Inflammatory macrophage treated with lipopolysaccharide for 1 hour (primary cell): ENCODE measurements at regions not wholly inside any gene's neighbourhood (a gene's known extent, or its start where the extent isn't known, plus 50 kb on each side); places are given as distances from the start of the nearest gene placed in this dataset.
"Not testable (repeated sequence)": the region's sequence is repeated elsewhere in the genome, so short reads cannot be mapped to it uniquely, and the experiment has no call there.

Experiments used
- DNase-seq, 2 donors: peaks; one replicate each; pipeline ENCODE4 v3.0.0-alpha.2; 2020 to 2022

DNA sequence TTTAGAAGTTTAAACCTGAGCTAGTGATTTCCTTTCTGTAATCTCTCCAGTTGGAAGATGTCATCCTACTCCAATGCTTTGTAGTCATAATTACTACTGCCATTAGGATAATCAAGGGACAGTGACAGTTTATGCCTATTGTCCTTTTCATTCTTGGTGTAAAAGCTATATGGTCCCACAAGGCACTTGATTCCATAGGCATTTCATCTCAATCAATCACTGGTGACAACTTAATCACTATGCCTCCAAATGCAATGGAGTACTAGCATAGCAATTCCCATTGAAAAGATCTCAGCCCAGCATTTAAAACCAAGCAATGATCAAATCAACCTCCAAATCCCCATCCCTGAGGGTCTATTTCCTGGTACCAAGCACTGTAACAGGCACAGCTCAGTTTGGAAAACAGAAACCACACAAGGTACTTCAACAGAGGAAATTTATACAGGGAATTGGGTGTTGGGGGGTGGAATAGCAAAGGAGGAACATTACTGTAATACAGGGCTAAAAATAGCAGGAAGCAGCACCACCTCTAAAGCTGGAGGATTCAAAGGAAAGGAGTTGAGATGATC is 51.0 kb downstream of the FHIP2A start:
- no peak for DNase-seq

DNA sequence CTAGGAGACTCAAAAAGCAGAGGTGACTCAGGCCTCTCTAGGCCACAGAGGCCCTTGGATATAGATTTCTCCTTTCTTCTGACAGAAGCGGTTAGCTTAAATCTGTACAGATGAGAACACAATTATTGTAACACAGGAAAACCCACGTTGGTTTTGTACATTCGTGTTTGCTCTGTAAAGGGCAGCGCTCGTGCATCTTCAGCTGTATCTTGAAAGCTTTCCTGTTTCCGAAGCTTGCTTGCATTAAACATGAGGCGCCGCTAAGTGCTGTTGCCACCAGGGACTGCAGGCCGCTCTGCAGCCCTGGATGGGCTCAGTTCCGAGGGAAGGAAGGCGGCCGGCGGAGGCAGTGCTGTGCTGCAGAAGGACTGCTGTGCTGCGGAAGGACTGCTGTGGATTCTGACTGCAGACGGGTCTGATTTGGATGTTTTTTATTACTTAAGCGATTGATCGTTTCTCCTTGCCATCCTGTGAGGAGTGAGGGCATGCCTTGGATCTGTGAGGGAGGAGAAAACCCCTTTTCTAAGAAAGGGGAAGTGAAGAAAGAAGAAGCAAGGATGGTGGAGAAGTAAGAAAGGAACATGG is 53.3 kb downstream of the FHIP2A start:
- DNase-seq, result peak; percentile 45 to 60

DNA sequence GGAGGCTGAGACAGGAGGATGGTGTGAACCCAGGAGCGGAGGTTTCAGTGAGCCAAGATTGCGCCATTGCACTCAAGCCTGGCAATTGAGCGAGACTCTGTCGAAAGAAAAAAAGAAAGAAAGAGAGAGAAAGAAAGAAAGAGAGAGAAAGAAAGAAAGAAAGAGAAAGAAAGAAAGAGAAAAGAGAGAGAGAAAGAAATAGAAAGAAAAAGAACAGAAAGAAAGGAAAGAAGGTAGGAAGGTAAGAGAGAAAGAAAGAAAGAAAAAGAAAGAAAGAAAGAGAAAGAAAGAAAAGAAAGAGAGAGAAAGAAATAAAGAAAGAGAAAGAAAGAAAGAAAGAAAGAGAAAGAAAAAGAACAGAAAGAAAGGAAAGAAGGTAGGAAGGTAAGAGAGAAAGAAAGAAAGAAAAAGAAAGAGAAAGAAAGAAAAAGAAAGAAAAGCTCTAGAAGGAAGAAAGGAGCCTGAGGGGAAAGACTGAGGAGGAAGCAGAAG is 54.1 kb downstream of the FHIP2A start:
- DNase-seq, result not testable (repeated sequence)

DNA sequence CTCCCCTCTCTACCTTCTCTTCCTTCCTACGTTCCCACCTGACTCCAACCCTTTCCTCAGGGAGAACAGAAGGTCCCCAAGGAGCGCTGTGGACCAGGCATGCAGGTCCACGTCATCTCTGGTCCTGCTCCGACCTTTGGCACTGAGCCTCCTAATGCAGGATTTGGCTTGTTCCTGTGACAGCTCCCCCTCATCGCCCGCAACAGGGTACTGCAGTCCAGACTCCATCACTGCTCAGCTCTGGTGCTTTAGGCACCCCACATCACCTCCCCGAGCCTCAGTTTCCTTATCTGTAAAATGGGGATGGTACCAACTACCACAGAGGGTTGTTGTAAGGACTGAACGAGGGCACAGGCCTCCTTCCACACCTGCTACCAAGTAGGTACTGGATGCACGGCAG is 54.6 kb downstream of the FHIP2A start:
- no peak for DNase-seq

DNA sequence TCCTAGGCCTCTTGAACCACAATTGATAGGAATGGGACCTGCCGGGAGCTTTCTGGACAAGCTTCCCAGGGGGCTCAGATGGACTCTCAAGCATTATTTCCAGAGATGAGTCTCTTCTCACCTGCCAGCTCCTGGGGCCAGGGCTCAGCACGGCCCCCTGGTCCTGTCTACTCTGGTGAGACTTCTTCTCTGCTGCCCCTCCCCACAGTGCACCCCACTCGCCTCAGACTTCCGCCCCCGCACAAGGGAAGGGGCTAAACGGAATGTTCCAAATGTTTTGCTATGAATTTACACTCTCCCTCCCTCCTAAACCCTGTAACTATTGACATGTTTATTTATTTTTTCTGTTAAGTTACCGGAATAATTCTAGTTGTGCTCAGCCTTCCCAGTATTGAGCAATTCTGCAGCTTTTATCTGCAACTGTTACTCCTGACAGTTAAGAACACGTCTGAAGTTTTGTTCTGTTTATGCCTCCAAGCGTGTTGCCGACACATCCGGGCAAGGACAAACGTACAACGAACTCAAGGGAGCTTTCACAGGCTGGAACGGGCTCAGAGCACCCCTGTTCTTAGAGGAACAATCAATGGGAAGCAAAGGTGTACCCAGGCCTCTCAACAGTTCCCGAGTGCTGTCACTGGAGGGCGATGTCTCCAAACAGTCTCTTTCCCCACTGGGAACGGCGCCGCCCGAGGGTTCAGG is 55.2 kb downstream of the FHIP2A start:
- peak; percentile 17 to 55 for DNase-seq

DNA sequence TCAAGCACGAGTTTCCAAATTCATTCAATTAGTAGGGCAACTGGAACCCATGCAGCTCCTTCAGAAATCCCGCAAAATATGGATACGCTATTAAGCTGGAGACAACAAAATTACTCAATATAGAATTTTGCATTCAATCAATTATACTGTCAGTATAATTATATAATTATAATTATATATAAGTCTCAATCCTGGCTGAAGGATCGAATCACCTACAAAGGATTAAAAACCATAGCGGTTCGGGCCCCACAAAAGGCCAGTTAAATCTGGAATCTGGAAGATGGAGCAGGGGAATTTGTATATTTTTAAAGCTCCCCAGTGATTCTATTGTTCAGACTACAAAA is 55.7 kb downstream of the FHIP2A start:
- no peak for DNase-seq

DNA sequence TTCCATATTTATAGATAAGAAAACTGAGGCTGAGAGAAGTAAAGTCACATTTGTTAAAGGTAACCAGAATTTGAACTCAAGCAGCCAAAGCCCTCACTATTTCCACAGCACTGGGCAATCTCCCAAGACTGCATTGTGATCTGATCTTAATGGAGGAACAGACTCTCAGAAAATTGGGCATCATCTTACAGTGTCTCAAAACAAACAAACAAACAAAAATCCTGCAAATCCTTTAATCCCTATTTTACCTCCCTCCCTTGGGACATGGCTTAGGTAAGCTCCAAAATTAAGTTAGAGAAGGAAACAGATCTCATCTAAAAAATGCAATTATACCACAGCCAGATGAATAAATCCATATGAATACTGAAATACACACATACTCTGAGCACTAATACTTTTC is 57.5 kb downstream of the FHIP2A start:
- no peak for DNase-seq

DNA sequence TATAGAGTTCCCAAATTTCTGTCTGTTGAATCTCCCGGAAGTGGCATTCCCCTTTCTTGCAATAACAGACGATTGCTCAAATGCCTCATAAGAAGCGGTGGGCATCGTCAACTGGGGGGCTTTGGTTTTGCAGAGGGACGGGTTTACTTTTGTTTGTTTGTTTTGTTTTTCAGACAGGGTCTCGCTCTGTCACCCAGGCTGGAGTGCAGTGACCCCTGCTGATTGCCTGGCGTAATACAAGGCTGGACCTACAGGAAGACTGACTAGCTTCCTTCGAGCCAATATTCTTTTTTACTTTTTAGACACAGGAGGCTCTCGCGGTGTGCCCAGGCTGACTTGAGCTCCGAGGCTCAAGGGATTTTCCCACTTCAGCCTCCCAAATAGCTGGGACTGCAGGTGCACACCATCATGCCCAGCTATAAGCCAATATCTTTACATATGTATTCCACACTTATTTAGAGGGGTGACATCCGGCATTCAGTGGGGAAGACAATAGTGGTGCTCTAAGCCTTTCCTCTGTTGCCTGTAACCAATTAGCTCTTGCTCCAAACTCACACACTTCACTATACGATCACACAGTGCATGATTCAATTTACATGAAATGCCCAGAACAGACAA is 58.1 kb downstream of the FHIP2A start:
- peak; percentile 10 to 36 for DNase-seq

DNA sequence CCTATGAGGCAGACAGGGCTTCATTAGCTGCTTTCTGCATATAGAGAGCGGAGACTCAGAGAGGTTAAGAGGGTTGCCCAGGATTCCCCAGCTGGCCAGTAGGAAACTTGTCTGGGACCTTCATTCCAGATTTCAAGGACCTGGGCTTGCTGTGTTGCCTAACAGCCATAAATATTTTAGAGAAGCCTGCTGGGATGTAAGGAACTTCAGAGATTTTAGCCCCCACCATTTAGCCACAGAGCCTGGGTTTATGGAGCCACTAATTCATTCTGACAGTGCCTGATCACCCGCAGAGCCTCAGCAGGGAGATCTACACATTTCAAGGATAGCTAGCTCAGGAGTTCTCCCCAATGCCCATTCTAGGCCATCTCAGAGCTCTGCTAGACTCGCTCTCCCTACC is 56.6 kb upstream of the TRUB1 start:
- no peak for DNase-seq

DNA sequence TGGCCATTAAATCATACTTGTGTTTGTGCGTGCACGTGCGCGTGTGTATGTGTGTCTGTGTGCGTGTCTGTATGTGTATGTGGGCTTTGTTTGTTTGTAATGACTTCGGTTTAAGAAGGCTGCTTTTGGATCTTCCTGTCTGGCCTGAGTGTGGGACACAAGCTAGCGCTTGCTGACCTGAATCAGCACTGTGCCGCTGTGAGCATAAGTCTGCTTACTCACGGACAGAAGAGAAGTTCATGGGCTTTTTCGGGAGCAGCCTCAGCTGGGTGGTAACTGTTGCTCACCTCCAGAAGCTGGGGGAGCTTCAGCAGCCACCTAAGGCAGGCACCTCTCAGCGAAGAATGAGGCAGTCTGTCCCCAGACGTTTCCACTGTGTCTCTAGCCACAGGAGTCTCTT is 56.1 kb upstream of the TRUB1 start:
- DNase-seq, result no peak

DNA sequence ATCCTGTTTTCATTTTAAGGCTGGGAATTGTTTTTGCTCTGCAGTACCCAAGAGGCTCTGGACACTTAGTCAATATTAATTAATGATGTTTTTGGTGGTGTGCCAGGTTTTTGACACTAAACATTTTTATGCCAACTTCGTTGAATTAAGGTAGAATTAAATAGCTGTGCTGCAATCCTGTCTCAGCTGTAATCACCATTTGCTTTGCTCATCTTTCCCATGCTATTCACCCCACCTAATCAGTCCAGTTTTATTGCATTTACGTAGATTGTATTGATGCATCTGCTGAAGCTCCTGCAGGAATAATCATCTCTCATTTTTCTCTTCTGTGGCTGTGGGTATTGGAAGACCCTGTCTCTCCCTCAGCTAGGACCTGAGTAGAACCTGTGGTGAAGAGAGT is 52.6 kb upstream of the TRUB1 start:
- DNase-seq, result no peak
